Smooth muscle cell (in vitro differentiated cells): ENCODE measurements at regions not wholly inside any gene's neighbourhood (a gene's known extent, or its start where the extent isn't known, plus 50 kb on each side); places are given as distances from the start of the nearest gene placed in this dataset.
"Not testable (repeated sequence)": the region's sequence is repeated elsewhere in the genome, so short reads cannot be mapped to it uniquely, and the experiment has no call there.

Experiments used
- DNase-seq: peaks from one replicate; lab custom pipeline; 2025; ENCODE audit not compliant: unreplicated experiment; lab: John Stamatoyannopoulos, UW
- H2AFZ ChIP-seq: fragments of 200-600 bp; sonication (generic); 2 replicates; pipeline ENCODE4 v1.6.0; 2016; ENCODE audit warnings: antibody characterized with exemption, low read depth, mild to moderate bottlenecking
- H3F3A ChIP-seq: fragments of 200-600 bp; sonication (generic); 2 replicates; pipeline ENCODE4 v1.6.0; 2017; ENCODE audit warnings: antibody characterized with exemption, low read depth
- H3K27ac ChIP-seq: fragments of 200-600 bp; sonication (generic); 2 replicates; pipeline ENCODE4 v1.5.1; 2016; ENCODE audit warnings: low read depth, mild to moderate bottlenecking
- H3K27me3 ChIP-seq: fragments of 200-600 bp; sonication (generic); 2 replicates; pipeline ENCODE4 v1.6.1; 2016; ENCODE audit warnings: low read depth, mild to moderate bottlenecking
- H3K36me3 ChIP-seq: fragments of 200-600 bp; sonication (generic); 2 replicates; pipeline ENCODE4 v1.5.1; 2016; ENCODE audit warnings: low read depth
- H3K4me1 ChIP-seq: fragments of 200-600 bp; sonication (generic); 2 replicates; pipeline ENCODE4 v1.5.1; 2016; ENCODE audit warnings: low read depth
- H3K4me2 ChIP-seq: fragments of 200-600 bp; sonication (generic); 2 replicates; pipeline ENCODE4 v1.6.0; 2016; ENCODE audit warnings: mild to moderate bottlenecking
- H3K4me3 ChIP-seq: fragments of 200-600 bp; sonication (generic); 2 replicates; pipeline ENCODE4 v1.5.1; 2016; ENCODE audit warnings: mild to moderate bottlenecking
- H3K79me2 ChIP-seq: fragments of 200-600 bp; sonication (generic); 2 replicates; pipeline ENCODE4 v1.6.0; 2016; ENCODE audit warnings: low read depth, mild to moderate bottlenecking
- H3K9ac ChIP-seq: fragments of 200-600 bp; sonication (generic); 2 replicates; pipeline ENCODE4 v1.6.0; 2016; ENCODE audit warnings: low read depth
- H3K9me3 ChIP-seq: fragments of 200-600 bp; sonication (generic); replicated peaks from 2 replicates; pipeline ENCODE4 v1.5.1; 2016; ENCODE audit warnings: low read depth
- H4K20me1 ChIP-seq: fragments of 200-600 bp; sonication (generic); 2 replicates; pipeline ENCODE4 v1.6.0; 2016; ENCODE audit warnings: low read depth
- WGBS: methylation state at CpG from one replicate; pipeline ENCODE4 v1.1.7; 2016; ENCODE audit warnings: low lambda C conversion rate; 5-methylcytosine and 5-hydroxymethylcytosine counted together
- TF ChIP-seq, protein P1 (sequence below): fragments of 200-600 bp; sonication (generic); IDR thresholded peaks from 2 replicates; pipeline ENCODE4 v1.5.1; 2017; ENCODE audit warnings: borderline replicate concordance, mild to moderate bottlenecking, antibody characterized with exemption; ENCODE audit not compliant: insufficient read depth, poor library complexity, severe bottlenecking

GRCh38 chr11:24216488-24216887 lies 280.4 kb upstream of the LUZP2 start:
- Histone ChIP-seq H2AFZ (no peak overlapping the region), H3K9ac (no peak overlapping the region), H4K20me1 (no peaks in the 10 kb centered on the region), H3K27ac (no peak overlapping the region), H3K4me3 (no peak overlapping the region), H3F3A (no peaks in the 10 kb centered on the region), H3K36me3 (no peaks in the 10 kb centered on the region), H3K4me2 (no peak overlapping the region), H3K4me1 (no peaks in the 10 kb centered on the region), H3K27me3 (no peaks in the 10 kb centered on the region), H3K79me2 (no peaks in the 10 kb centered on the region), H3K9me3 (no peaks in the 10 kb centered on the region)
- TF ChIP-seq, protein P1, sequence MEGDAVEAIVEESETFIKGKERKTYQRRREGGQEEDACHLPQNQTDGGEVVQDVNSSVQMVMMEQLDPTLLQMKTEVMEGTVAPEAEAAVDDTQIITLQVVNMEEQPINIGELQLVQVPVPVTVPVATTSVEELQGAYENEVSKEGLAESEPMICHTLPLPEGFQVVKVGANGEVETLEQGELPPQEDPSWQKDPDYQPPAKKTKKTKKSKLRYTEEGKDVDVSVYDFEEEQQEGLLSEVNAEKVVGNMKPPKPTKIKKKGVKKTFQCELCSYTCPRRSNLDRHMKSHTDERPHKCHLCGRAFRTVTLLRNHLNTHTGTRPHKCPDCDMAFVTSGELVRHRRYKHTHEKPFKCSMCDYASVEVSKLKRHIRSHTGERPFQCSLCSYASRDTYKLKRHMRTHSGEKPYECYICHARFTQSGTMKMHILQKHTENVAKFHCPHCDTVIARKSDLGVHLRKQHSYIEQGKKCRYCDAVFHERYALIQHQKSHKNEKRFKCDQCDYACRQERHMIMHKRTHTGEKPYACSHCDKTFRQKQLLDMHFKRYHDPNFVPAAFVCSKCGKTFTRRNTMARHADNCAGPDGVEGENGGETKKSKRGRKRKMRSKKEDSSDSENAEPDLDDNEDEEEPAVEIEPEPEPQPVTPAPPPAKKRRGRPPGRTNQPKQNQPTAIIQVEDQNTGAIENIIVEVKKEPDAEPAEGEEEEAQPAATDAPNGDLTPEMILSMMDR = no peak
- WGBS = 67% methylated on average over 1 of the region's 1 CpG
- no peak for DNase-seq

DNA sequence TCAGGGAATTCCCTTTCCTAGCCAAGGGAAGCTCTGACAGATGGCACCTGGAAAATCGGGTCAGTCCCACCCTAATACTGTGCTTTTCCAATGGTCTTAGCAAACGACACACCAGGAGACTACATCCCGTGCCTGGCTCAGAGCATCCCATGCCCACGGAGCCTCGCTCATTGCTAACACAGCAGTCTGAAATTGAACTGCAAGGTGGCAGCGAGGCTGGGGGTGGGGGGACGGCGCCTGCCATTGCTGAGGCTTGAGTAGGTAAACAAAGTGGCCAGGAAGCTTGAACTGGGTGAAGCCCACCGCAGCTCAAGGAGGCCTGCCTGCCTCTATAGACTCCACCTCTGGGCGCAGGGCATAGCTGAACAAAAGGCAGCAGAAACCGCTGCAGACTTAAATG lies 279.5 kb upstream of the LUZP2 start:
- not testable (repeated sequence) for H3K4me2 ChIP-seq, H3K9me3 ChIP-seq, H3F3A ChIP-seq, H4K20me1 ChIP-seq, H3K36me3 ChIP-seq, DNase-seq, H3K9ac ChIP-seq, H3K27ac ChIP-seq, H3K27me3 ChIP-seq, H3K79me2 ChIP-seq, H2AFZ ChIP-seq, H3K4me1 ChIP-seq, H3K4me3 ChIP-seq
- WGBS = 89% methylated on average over 11 of the region's 11 CpGs

GRCh38 chr11:24225501-24225900 lies 271.4 kb upstream of the LUZP2 start:
- TF ChIP-seq, protein P1 = no peak
- Histone ChIP-seq H3K4me2 (no peak overlapping the region), H3K9ac (no peak overlapping the region), H3K27me3 (no peaks in the 10 kb centered on the region), H3K9me3 (no peaks in the 10 kb centered on the region), H3F3A (no peaks in the 10 kb centered on the region), H3K4me1 (no peaks in the 10 kb centered on the region), H3K27ac (no peak overlapping the region), H4K20me1 (no peaks in the 10 kb centered on the region), H3K36me3 (no peaks in the 10 kb centered on the region), H3K79me2 (no peaks in the 10 kb centered on the region), H2AFZ (peak overlapping the region; percentile 35), H3K4me3 (no peak overlapping the region)
- DNase-seq = no peak
- WGBS = 52% methylated on average over 1 of the region's 1 CpG

DNA sequence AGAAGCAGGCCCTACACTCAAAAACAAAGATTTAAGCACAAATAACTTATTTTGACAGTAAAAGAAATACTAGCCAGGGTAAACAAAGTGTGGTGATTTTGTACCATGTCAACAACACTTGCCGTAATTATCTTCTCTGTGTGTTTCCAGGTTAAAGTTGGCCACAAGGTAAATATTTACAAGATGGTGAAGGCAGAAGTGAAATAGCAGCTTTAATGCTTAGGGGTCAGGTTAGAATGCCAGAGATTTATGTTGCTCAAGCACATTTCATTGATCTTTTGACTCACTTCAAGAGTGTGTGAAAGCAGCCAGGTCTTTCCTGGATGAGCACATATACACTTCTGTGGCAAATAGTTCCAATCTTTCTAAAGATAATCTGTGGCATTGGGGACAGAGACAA lies 270.2 kb upstream of the LUZP2 start:
- H3K79me2 ChIP-seq = no peaks in the 10 kb centered on the region
- WGBS = 43% methylated on average over 1 of the region's 1 CpG
- no peaks in the 10 kb centered on the region for H3K27me3 ChIP-seq
- H4K20me1 ChIP-seq = no peaks in the 10 kb centered on the region
- no peaks in the 10 kb centered on the region for H3K36me3 ChIP-seq
- no peak for DNase-seq
- H3K4me1 ChIP-seq = no peaks in the 10 kb centered on the region
- H3K9ac ChIP-seq = no peak overlapping the region
- no peak overlapping the region for H2AFZ ChIP-seq
- TF ChIP-seq, protein P1 = no peak
- H3K27ac ChIP-seq = no peak overlapping the region
- H3F3A ChIP-seq = no peaks in the 10 kb centered on the region
- H3K4me2 ChIP-seq = no peak overlapping the region
- H3K9me3 ChIP-seq = no peaks in the 10 kb centered on the region
- H3K4me3 ChIP-seq = no peak overlapping the region
